BLaER1 treated with 17β-estradiol and CSF1 and Interleukin-3, amounts not matched to agents 10 nM and 100 nM (cell line): ENCODE measurements at regions not wholly inside any gene's neighbourhood (a gene's known extent, or its start where the extent isn't known, plus 50 kb on each side); places are given as distances from the start of the nearest gene placed in this dataset.
"Not testable (repeated sequence)": the region's sequence is repeated elsewhere in the genome, so short reads cannot be mapped to it uniquely, and the experiment has no call there.

Source experiments
- H3K27ac ChIP-seq, 11 experiments: shearing (Covaris generic); formaldehyde crosslinking; 2 replicates each; pipeline ENCODE4 v1.8.1; 2022
- H3K27me3 ChIP-seq, 11 experiments: shearing (Covaris generic); formaldehyde crosslinking; 2 replicates each; pipeline ENCODE4 v1.8.1; 2022
- H3K36me3 ChIP-seq, 11 experiments: shearing (Covaris generic); formaldehyde crosslinking; 2 replicates each; pipeline ENCODE4 v1.8.1; 2022
- H3K4me1 ChIP-seq, 10 experiments: shearing (Covaris generic); formaldehyde crosslinking; 2 replicates each; pipeline ENCODE4 v1.8.1; 2022
- H3K4me2 ChIP-seq, 11 experiments: shearing (Covaris generic); formaldehyde crosslinking; 2 replicates each; pipeline ENCODE4 v1.8.1; 2022
- H3K4me3 ChIP-seq, 10 experiments: shearing (Covaris generic); formaldehyde crosslinking; 2 replicates each; pipeline ENCODE4 v1.8.1; 2022
- H3K9ac ChIP-seq, 11 experiments: shearing (Covaris generic); formaldehyde crosslinking; 2 replicates each; pipeline ENCODE4 v1.8.1; 2022
- H3K9me3 ChIP-seq, 11 experiments: shearing (Covaris generic); formaldehyde crosslinking; replicated peaks in 1 of 11; 2 replicates each; pipeline ENCODE4 v1.8.1; 2022
- H4K20me1 ChIP-seq, 11 experiments: shearing (Covaris generic); formaldehyde crosslinking; 2 replicates each; pipeline ENCODE4 v1.8.1; 2022

- not testable (repeated sequence) for H3K27ac ChIP-seq, H4K20me1 ChIP-seq, H3K4me1 ChIP-seq, H3K4me3 ChIP-seq, H3K27me3 ChIP-seq, H3K36me3 ChIP-seq, H3K9me3 ChIP-seq, H3K4me2 ChIP-seq, H3K9ac ChIP-seq
Measured at GRCh38 chr7:150063195-150063594, 189.4 kb downstream of the ATP6V0E2 start.

GRCh38 chr7:150069555-150070313 is 196.0 kb downstream of the ATP6V0E2 start:
- H4K20me1 ChIP-seq, H3K4me2 ChIP-seq, H3K9me3 ChIP-seq: not testable (repeated sequence)

DNA sequence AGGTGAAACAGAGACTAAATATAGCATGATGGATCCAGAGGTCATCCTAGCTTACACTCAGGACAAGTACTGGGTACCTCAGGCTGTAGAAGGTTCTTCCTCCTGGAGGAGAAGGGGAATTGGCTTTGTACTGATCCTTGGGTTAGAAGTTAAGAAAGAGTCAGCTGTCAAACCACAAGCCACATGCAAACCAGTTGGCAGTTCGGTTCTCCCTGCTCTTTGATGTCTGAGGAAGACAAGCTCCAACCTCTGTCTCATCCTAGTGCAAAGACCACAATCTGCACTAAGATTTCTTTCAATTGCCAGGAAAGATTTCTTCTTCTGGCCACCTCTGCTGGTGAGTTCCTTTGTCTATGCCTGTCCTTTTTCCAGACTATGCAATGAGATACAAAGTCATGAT is 203.8 kb downstream of the ATP6V0E2 start:
- not testable (repeated sequence) for H3K9me3 ChIP-seq, H3K4me3 ChIP-seq, H3K36me3 ChIP-seq, H4K20me1 ChIP-seq, H3K9ac ChIP-seq, H3K27ac ChIP-seq, H3K27me3 ChIP-seq, H3K4me1 ChIP-seq
- peak overlapping the region in 6 of 11 experiments; percentile 1 to 34 (median 16); a peak in 5 of 22 replicates for H3K4me2 ChIP-seq

More at GRCh38 chr7:150069555-150070313, 196.0 kb downstream of the ATP6V0E2 start:
- H3K27ac ChIP-seq, H3K9ac ChIP-seq, H3K36me3 ChIP-seq, H3K27me3 ChIP-seq, H3K4me3 ChIP-seq, H3K4me1 ChIP-seq: not testable (repeated sequence)

GRCh38 chr7:150081865-150082264 is 208.1 kb downstream of the ATP6V0E2 start:
- H3K4me1 ChIP-seq, H4K20me1 ChIP-seq, H3K9ac ChIP-seq, H3K4me3 ChIP-seq, H3K36me3 ChIP-seq, H3K27me3 ChIP-seq, H3K4me2 ChIP-seq, H3K9me3 ChIP-seq, H3K27ac ChIP-seq: not testable (repeated sequence)

- not testable (repeated sequence) for H3K4me3 ChIP-seq
Measured at GRCh38 chr7:150084724-150085123, 211.0 kb downstream of the ATP6V0E2 start.

GRCh38 chr7:150087478-150087877 is 213.7 kb downstream of the ATP6V0E2 start:
- H4K20me1 ChIP-seq, H3K4me1 ChIP-seq, H3K27me3 ChIP-seq, H3K4me3 ChIP-seq, H3K36me3 ChIP-seq, H3K4me2 ChIP-seq, H3K9me3 ChIP-seq, H3K9ac ChIP-seq, H3K27ac ChIP-seq: not testable (repeated sequence)

More at GRCh38 chr7:150084724-150085123, 211.0 kb downstream of the ATP6V0E2 start:
- not testable (repeated sequence) for H3K9ac ChIP-seq, H3K27me3 ChIP-seq, H3K9me3 ChIP-seq, H3K4me1 ChIP-seq, H3K27ac ChIP-seq, H3K4me2 ChIP-seq, H4K20me1 ChIP-seq, H3K36me3 ChIP-seq

GRCh38 chr7:150089139-150089538 is 215.4 kb downstream of the ATP6V0E2 start:
- H3K27ac ChIP-seq, H3K9ac ChIP-seq, H3K4me3 ChIP-seq, H3K27me3 ChIP-seq, H3K4me2 ChIP-seq, H4K20me1 ChIP-seq, H3K36me3 ChIP-seq, H3K9me3 ChIP-seq, H3K4me1 ChIP-seq: not testable (repeated sequence)

DNA sequence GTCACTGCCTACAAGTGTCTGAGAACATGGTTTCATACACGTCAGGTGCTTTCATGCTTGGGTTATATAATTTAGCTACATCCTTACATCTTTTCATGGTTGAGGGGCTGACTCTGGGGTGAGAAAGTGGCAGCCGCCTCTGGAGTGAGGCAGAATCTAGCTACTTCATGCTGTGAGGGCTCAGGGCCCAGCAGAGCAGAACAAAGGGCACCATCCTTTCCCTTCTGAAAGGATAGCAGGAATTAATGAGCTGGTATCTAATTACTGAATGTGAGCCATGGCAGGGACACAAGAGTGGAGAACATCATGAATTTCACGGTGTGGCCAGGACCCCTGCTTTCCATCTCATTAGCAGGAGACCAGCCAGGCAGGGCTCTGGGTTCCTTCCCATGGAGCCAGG is 217.0 kb downstream of the ATP6V0E2 start:
- H3K4me3 ChIP-seq, H4K20me1 ChIP-seq: not testable (repeated sequence)

DNA sequence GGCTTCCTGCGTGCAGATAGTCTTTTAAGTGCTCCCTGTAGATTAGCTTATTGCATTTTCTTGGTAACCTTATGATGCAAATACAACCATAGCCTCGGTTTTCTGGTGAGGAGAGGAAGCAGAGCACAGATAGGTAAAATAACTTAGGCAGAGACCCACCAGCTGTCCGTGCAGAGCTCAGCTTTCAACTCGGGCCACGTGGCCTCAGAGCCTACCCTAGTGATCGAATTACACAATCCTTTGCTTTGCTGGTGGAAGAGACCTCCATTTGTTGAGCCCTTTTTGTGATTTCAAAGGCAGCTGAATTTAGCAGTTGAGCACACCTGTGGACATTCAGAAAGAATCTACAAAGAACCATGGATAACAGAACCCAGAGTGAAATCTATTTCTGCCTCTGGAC is 220.1 kb downstream of the ATP6V0E2 start:
- not testable (repeated sequence) for H4K20me1 ChIP-seq, H3K4me2 ChIP-seq, H3K36me3 ChIP-seq, H3K27me3 ChIP-seq, H3K9ac ChIP-seq, H3K9me3 ChIP-seq, H3K4me3 ChIP-seq, H3K27ac ChIP-seq, H3K4me1 ChIP-seq

More for the DNA sequence above, 217.0 kb downstream of the ATP6V0E2 start:
- H3K4me2 ChIP-seq, H3K27me3 ChIP-seq, H3K9me3 ChIP-seq, H3K9ac ChIP-seq, H3K27ac ChIP-seq, H3K36me3 ChIP-seq, H3K4me1 ChIP-seq: not testable (repeated sequence)

DNA sequence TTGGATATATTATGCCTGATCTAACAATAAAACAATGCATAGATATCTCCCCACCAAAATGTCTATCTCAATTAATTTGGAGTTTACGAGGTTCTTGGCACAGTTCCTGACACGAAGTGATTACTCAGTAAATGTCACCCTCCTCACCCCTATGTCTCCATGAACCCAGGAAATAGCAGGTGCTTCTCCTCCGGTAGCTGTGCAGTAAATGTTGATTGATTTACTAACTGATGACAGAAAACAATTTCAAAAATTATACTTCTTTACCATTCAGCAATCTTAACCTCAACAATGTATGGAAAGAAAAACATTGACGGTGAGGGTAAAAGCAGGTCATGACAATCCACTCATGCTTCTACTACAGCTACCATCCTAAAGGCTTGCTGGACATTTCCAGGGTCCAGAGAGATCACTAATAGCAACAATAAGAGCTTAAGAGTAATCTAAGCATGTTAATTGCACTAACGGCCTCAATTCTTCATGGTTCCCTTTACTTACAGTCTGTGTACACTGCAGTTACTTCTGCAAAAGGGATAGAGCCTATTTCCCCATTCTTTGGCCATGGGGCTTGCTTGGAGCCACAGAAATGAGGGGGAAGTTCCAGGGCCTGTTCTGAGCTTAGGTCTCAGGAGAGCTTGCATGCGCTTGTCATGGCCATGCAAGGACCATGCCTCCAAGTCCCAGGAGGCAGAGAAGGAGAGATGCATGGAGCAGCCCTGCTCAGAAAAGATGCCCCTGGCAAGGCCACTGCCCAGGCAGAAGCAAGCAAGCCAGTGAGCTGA is 222.6 kb downstream of the ATP6V0E2 start:
- not testable (repeated sequence) for H3K27me3 ChIP-seq, H3K9me3 ChIP-seq, H3K4me1 ChIP-seq, H3K27ac ChIP-seq, H3K4me3 ChIP-seq, H4K20me1 ChIP-seq, H3K9ac ChIP-seq, H3K36me3 ChIP-seq
- peak overlapping the region in 1 of 11 experiments; percentile 42; a peak in 1 of 22 replicates for H3K4me2 ChIP-seq

- not testable (repeated sequence) for H3K9ac ChIP-seq, H3K4me3 ChIP-seq, H3K9me3 ChIP-seq, H3K27me3 ChIP-seq, H3K4me2 ChIP-seq, H3K4me1 ChIP-seq, H4K20me1 ChIP-seq, H3K27ac ChIP-seq, H3K36me3 ChIP-seq
Measured at GRCh38 chr7:150098592-150098991, 224.6 kb upstream of the LRRC61 start.

- H3K27ac ChIP-seq, H4K20me1 ChIP-seq, H3K4me2 ChIP-seq, H3K4me1 ChIP-seq, H3K9me3 ChIP-seq, H3K36me3 ChIP-seq, H3K9ac ChIP-seq, H3K4me3 ChIP-seq, H3K27me3 ChIP-seq: not testable (repeated sequence)
Measured at GRCh38 chr7:150101282-150101681, 221.9 kb upstream of the LRRC61 start.

- not testable (repeated sequence) for H4K20me1 ChIP-seq, H3K36me3 ChIP-seq, H3K9ac ChIP-seq, H3K9me3 ChIP-seq, H3K4me3 ChIP-seq, H3K27me3 ChIP-seq, H3K4me2 ChIP-seq, H3K4me1 ChIP-seq, H3K27ac ChIP-seq
Measured at GRCh38 chr7:150107283-150107682, 215.9 kb upstream of the LRRC61 start.

- not testable (repeated sequence) for H3K4me2 ChIP-seq, H3K4me1 ChIP-seq, H3K9me3 ChIP-seq, H3K27me3 ChIP-seq, H3K27ac ChIP-seq, H4K20me1 ChIP-seq, H3K36me3 ChIP-seq, H3K9ac ChIP-seq, H3K4me3 ChIP-seq
Measured at GRCh38 chr7:150110375-150110820, 212.8 kb upstream of the LRRC61 start.
